Hepatocyte (in vitro differentiated cells): ENCODE measurements at regions not wholly inside any gene's neighbourhood (a gene's known extent, or its start where the extent isn't known, plus 50 kb on each side); places are given as distances from the start of the nearest gene placed in this dataset.

ENCODE experiments used
- DNase-seq: peaks from one replicate; pipeline ENCODE4 v3.0.0-alpha.2; 2016; ENCODE audit warnings: low spot score
- H2AFZ ChIP-seq: fragments of 200-600 bp; sonication (generic); 2 replicates; pipeline ENCODE4 v1.6.0; 2016; ENCODE audit warnings: antibody characterized with exemption, mild to moderate bottlenecking
- H3K27ac ChIP-seq: fragments of 200-600 bp; sonication (generic); 2 replicates; pipeline ENCODE4 v1.5.1; 2016; ENCODE audit warnings: mild to moderate bottlenecking
- H3K27me3 ChIP-seq: fragments of 200-600 bp; sonication (generic); 2 replicates; pipeline ENCODE4 v1.6.1; 2016
- H3K36me3 ChIP-seq: fragments of 200-600 bp; sonication (generic); replicated peaks from 2 replicates; pipeline ENCODE4 v1.5.1; 2016; ENCODE audit warnings: low read depth; ENCODE audit not compliant: insufficient read depth
- H3K4me1 ChIP-seq: fragments of 200-600 bp; sonication (generic); 2 replicates; pipeline ENCODE4 v1.5.1; 2016; ENCODE audit warnings: mild to moderate bottlenecking, moderate library complexity; ENCODE audit not compliant: insufficient read depth
- H3K4me2 ChIP-seq: fragments of 200-600 bp; sonication (generic); 2 replicates; pipeline ENCODE4 v1.6.0; 2016
- H3K4me3 ChIP-seq: fragments of 200-600 bp; sonication (generic); 2 replicates; pipeline ENCODE4 v1.5.1; 2016; ENCODE audit warnings: mild to moderate bottlenecking
- H3K79me2 ChIP-seq: fragments of 200-600 bp; sonication (generic); 2 replicates; pipeline ENCODE4 v1.6.0; 2017; ENCODE audit warnings: mild to moderate bottlenecking
- H3K9me2 ChIP-seq: fragments of 200-600 bp; sonication (generic); replicated peaks from 2 replicates; pipeline ENCODE4 v1.6.0; 2017; ENCODE audit warnings: mild to moderate bottlenecking; ENCODE audit not compliant: insufficient read depth
- H3K9me3 ChIP-seq: fragments of 200-600 bp; sonication (generic); 2 replicates; pipeline ENCODE4 v1.5.1; 2016; ENCODE audit warnings: low read depth, mild to moderate bottlenecking
- H4K20me1 ChIP-seq: fragments of 200-600 bp; sonication (generic); 2 replicates; pipeline ENCODE4 v1.6.0; 2016; ENCODE audit warnings: mild to moderate bottlenecking; ENCODE audit not compliant: insufficient read depth, poor library complexity, severe bottlenecking
- EZH2 ChIP-seq: fragments of 200-600 bp; sonication (generic); IDR thresholded peaks from 2 replicates; pipeline ENCODE4 v1.6.1; 2016; ENCODE audit warnings: antibody characterized with exemption, mild to moderate bottlenecking, borderline replicate concordance
- EZH2phosphoT487 ChIP-seq: fragments of 200-600 bp; sonication (generic); IDR thresholded peaks from one replicate; pipeline ENCODE4 v1.6.1; 2018; ENCODE audit warnings: antibody characterized with exemption, mild to moderate bottlenecking, low read depth, moderate library complexity; ENCODE audit not compliant: unreplicated experiment, severe bottlenecking
- WGBS: methylation state at CpG from one replicate; pipeline ENCODE4 v1.1.6; 2016; ENCODE audit warnings: low lambda C conversion rate; ENCODE audit errors: missing lambda C conversion rate; 5-methylcytosine and 5-hydroxymethylcytosine counted together
- TF ChIP-seq, protein P1 (sequence below): fragments of 200-600 bp; sonication (generic); IDR thresholded peaks from 2 replicates; pipeline ENCODE4 v1.5.1; 2016; ENCODE audit warnings: antibody characterized with exemption, mild to moderate bottlenecking; ENCODE audit not compliant: poor library complexity

DNA sequence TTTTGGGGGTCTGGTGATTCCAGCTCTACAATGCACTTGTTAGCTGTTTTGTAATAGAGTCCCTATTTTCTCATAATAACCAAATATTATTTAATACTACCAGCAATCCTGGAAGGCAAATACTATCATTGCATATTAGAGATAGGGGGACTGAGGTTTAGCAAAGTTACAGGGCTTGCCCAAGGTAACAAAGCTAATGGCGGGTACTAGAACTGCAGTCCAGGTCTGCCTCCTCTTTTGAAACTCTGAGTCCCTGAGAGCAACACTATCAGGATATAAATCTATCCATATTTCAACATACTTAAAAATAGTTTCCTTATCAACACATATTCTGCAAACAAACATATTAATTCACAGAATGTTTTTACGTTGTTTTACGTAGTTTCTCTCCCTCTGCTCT lies 235.5 kb upstream of the ACVR2A start:
- 91% methylated on average over 3 of the region's 3 CpGs for WGBS
- Histone ChIP-seq H3K9me2 (no peaks in the 10 kb centered on the region), H4K20me1 (no peaks in the 10 kb centered on the region), H3K27ac (no peak overlapping the region), H3K27me3 (no peaks in the 10 kb centered on the region), H3K4me1 (no peaks in the 10 kb centered on the region), H2AFZ (no peak overlapping the region), H3K4me3 (no peak overlapping the region), H3K9me3 (no peaks in the 10 kb centered on the region), H3K79me2 (no peaks in the 10 kb centered on the region), H3K36me3 (no peaks in the 10 kb centered on the region), H3K4me2 (no peak overlapping the region)
- DNase-seq, result no peak
- TF ChIP-seq EZH2 (no peak), EZH2phosphoT487 (no peak)
- TF ChIP-seq, protein P1, sequence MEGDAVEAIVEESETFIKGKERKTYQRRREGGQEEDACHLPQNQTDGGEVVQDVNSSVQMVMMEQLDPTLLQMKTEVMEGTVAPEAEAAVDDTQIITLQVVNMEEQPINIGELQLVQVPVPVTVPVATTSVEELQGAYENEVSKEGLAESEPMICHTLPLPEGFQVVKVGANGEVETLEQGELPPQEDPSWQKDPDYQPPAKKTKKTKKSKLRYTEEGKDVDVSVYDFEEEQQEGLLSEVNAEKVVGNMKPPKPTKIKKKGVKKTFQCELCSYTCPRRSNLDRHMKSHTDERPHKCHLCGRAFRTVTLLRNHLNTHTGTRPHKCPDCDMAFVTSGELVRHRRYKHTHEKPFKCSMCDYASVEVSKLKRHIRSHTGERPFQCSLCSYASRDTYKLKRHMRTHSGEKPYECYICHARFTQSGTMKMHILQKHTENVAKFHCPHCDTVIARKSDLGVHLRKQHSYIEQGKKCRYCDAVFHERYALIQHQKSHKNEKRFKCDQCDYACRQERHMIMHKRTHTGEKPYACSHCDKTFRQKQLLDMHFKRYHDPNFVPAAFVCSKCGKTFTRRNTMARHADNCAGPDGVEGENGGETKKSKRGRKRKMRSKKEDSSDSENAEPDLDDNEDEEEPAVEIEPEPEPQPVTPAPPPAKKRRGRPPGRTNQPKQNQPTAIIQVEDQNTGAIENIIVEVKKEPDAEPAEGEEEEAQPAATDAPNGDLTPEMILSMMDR, result no peak

DNA sequence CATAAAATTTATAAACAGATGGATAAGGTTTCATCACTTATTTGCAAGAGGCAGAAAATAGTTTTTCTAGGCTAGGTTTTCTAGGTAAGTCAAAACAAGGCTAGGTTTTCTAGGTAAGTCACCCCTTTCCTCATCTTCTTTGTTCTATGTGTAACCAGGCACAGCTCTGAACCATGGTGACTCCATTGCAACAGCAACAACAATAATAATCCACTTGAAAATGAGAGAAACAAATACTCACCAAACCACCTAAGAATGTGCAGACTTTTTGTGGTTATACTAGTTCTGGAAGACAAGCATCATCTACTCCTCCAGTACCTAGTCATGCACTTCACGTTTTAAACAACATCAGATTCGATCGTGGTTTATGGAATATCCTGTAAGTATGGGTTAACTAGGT lies 237.4 kb upstream of the ACVR2A start:
- no peaks in the 10 kb centered on the region for H3K9me3 ChIP-seq
- H3K79me2 ChIP-seq, result no peaks in the 10 kb centered on the region
- no peaks in the 10 kb centered on the region for H3K4me1 ChIP-seq
- H3K36me3 ChIP-seq, result no peaks in the 10 kb centered on the region
- no peak overlapping the region for H3K27ac ChIP-seq
- no peak overlapping the region for H3K4me3 ChIP-seq
- 93% methylated on average over 3 of the region's 3 CpGs for WGBS
- no peak for TF ChIP-seq EZH2
- no peaks in the 10 kb centered on the region for H3K27me3 ChIP-seq
- no peak overlapping the region for H3K4me2 ChIP-seq
- no peaks in the 10 kb centered on the region for H4K20me1 ChIP-seq
- DNase-seq, result no peak
- H3K9me2 ChIP-seq, result no peaks in the 10 kb centered on the region
- H2AFZ ChIP-seq, result no peak overlapping the region

DNA sequence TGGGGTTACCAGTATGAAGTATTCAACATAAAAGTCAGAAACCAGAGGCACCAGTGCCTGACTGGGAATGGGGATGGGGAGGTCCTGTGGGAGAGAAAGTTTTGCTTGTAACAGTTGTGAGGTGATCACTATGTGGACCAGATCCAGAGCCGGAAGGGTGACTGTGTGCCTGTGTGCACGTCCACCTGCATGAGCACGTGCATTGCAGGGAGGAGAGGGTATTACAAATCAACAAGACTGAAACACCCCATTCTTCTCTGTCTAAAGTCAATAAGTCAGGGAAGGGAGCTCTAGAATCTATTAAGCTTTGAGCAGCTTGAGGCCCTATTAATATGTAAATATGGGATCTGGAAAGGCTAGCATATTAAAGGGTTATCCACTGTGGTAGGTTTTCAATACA lies 241.0 kb upstream of the ACVR2A start:
- Histone ChIP-seq H3K27ac (no peak overlapping the region), H3K4me3 (no peak overlapping the region), H3K27me3 (no peaks in the 10 kb centered on the region), H3K36me3 (no peaks in the 10 kb centered on the region), H3K4me1 (no peaks in the 10 kb centered on the region), H4K20me1 (no peaks in the 10 kb centered on the region), H3K9me2 (no peaks in the 10 kb centered on the region), H3K79me2 (no peaks in the 10 kb centered on the region), H3K4me2 (no peak overlapping the region), H3K9me3 (no peaks in the 10 kb centered on the region), H2AFZ (no peak overlapping the region)
- TF ChIP-seq, protein P1, result no peak
- TF ChIP-seq EZH2phosphoT487 (no peak), EZH2 (no peak)
- WGBS, result 79% methylated on average over 3 of the region's 3 CpGs
- DNase-seq, result no peak

DNA sequence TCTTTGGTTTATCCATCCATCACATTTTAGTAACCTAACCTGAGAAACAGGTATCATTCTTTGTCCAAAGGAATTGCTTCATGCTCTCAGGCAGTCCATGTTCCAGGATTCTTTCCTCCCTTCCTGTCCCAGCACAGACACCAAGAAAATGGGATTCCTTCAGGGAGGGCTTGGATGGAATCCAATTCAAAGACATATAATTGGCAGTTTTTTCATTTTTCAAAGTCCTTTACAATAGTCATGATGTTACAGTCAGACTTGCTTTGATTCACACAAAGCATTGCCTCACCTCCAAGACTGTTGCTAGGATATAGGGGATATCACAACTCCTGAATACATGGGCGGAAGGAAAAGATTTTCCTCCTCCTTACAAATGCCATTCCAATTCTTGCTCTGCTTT lies 241.4 kb upstream of the ACVR2A start:
- WGBS, result 90% methylated on average over 1 of the region's 1 CpG
- no peaks in the 10 kb centered on the region for H4K20me1 ChIP-seq

More for the DNA sequence above, 241.4 kb upstream of the ACVR2A start:
- H2AFZ ChIP-seq, result no peak overlapping the region
- DNase-seq, result no peak
- no peaks in the 10 kb centered on the region for H3K4me1 ChIP-seq
- TF ChIP-seq EZH2phosphoT487 (no peak), EZH2 (no peak)
- TF ChIP-seq, protein P1, result no peak
- no peaks in the 10 kb centered on the region for H3K79me2 ChIP-seq
- no peaks in the 10 kb centered on the region for H3K9me2 ChIP-seq
- no peaks in the 10 kb centered on the region for H3K36me3 ChIP-seq
- H3K9me3 ChIP-seq, result no peaks in the 10 kb centered on the region
- H3K27me3 ChIP-seq, result no peaks in the 10 kb centered on the region
- H3K4me3 ChIP-seq, result no peak overlapping the region
- no peak overlapping the region for H3K4me2 ChIP-seq
- H3K27ac ChIP-seq, result no peak overlapping the region
